Colonic mucosa (tissue), 4 donors: ENCODE measurements at regions not wholly inside any gene's neighbourhood (a gene's known extent, or its start where the extent isn't known, plus 50 kb on each side); places are given as distances from the start of the nearest gene placed in this dataset.

ENCODE experiments used
- DNase-seq: peaks from one replicate; pipeline ENCODE4 v3.0.0-alpha.2; 2020
- H3K27ac ChIP-seq: fragments of 200-600 bp; one replicate; pipeline ENCODE4 v1.8.0; 2021
- H3K27me3 ChIP-seq: fragments of 200-600 bp; one replicate; pipeline ENCODE4 v1.8.0; 2021
- H3K36me3 ChIP-seq: fragments of 200-600 bp; one replicate; pipeline ENCODE4 v1.8.0; 2021
- H3K4me1 ChIP-seq: fragments of 200-600 bp; one replicate; pipeline ENCODE4 v1.8.0; 2021; ENCODE audit warnings: mild to moderate bottlenecking
- H3K4me3 ChIP-seq: fragments of 200-600 bp; one replicate; pipeline ENCODE4 v1.8.0; 2021
- H3K9ac ChIP-seq, 2 donors: one replicate each; pipeline ENCODE4 v1.7.0; 2013; ENCODE audit warnings: control low read depth in 2 of 2, low read depth in 2 of 2, low read length in 2 of 2
- H3K9me3 ChIP-seq: fragments of 200-600 bp; one replicate; pipeline ENCODE4 v1.8.0; 2021
- intact Hi-C: fragments of 100-400 bp; cut with DNase I; formaldehyde crosslinking; loops from one replicate; pipeline ENCODE4 v1.14.1; 2022
- TF ChIP-seq, protein P1 (sequence below): fragments of 200-600 bp; IDR thresholded peaks from one replicate; pipeline ENCODE4 v1.8.0; 2022; ENCODE audit warnings: antibody characterized with exemption, mild to moderate bottlenecking
- donor health status: healthy.
- donor health status: DM: no; HTN: no; CAD: no.
- donor health status: DM: no; HTN: no; CAD: no.

- Histone ChIP-seq H3K27me3 (no peaks in the 10 kb centered on the region), H3K4me1 (no peaks in the 10 kb centered on the region), H3K27ac (no peak overlapping the region), H3K9ac (no peak overlapping the region), H3K36me3 (no peaks in the 10 kb centered on the region), H3K4me3 (no peak overlapping the region), H3K9me3 (no peaks in the 10 kb centered on the region)
- intact Hi-C loops: no loop called here
- TF ChIP-seq, protein P1, sequence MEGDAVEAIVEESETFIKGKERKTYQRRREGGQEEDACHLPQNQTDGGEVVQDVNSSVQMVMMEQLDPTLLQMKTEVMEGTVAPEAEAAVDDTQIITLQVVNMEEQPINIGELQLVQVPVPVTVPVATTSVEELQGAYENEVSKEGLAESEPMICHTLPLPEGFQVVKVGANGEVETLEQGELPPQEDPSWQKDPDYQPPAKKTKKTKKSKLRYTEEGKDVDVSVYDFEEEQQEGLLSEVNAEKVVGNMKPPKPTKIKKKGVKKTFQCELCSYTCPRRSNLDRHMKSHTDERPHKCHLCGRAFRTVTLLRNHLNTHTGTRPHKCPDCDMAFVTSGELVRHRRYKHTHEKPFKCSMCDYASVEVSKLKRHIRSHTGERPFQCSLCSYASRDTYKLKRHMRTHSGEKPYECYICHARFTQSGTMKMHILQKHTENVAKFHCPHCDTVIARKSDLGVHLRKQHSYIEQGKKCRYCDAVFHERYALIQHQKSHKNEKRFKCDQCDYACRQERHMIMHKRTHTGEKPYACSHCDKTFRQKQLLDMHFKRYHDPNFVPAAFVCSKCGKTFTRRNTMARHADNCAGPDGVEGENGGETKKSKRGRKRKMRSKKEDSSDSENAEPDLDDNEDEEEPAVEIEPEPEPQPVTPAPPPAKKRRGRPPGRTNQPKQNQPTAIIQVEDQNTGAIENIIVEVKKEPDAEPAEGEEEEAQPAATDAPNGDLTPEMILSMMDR: no peak
- no peak for DNase-seq
These were observed 210.0 kb upstream of the CDH5 start for GRCh38 chr16:66156538-66156937.

DNA sequence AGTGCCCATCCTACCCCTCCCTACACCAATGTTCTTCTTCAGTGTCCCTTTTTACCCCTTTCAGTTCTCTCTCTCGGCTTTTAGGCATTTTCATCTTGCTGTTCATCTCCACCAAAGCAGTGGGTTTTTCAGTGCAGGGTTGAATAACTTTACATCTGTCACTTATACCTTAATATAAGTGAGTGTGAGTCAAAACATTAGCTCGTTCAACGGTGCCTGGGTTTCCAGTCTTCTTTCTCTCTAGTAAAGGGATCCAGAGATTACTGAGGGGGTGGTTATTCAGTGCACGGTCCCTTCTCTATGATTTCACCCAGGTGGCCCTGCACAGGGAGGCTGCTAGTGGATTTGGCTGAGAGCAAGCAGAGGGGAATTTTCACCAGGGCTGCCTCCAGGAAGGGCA lies 210.6 kb upstream of the CDH5 start:
- no peaks in the 10 kb centered on the region for H3K36me3 ChIP-seq
- no peak overlapping the region for H3K4me3 ChIP-seq
- no peaks in the 10 kb centered on the region for H3K9me3 ChIP-seq
- H3K9ac ChIP-seq: no peak overlapping the region
- intact Hi-C loops: no loop called here
- no peaks in the 10 kb centered on the region for H3K27me3 ChIP-seq
- no peak overlapping the region for H3K27ac ChIP-seq
- DNase-seq: no peak
- no peaks in the 10 kb centered on the region for H3K4me1 ChIP-seq
- TF ChIP-seq, protein P1: no peak

GRCh38 chr16:66154801-66155200 lies 211.7 kb upstream of the CDH5 start:
- no peak for DNase-seq
- Histone ChIP-seq H3K36me3 (no peaks in the 10 kb centered on the region), H3K9me3 (no peaks in the 10 kb centered on the region), H3K4me3 (no peak overlapping the region), H3K27me3 (no peaks in the 10 kb centered on the region), H3K27ac (no peak overlapping the region), H3K9ac (no peak overlapping the region), H3K4me1 (no peaks in the 10 kb centered on the region)
- intact Hi-C loops: no loop called here
- TF ChIP-seq, protein P1: no peak

GRCh38 chr16:66152823-66153393 lies 213.6 kb upstream of the CDH5 start:
- TF ChIP-seq, protein P1: no peak
- Histone ChIP-seq H3K9me3 (no peaks in the 10 kb centered on the region), H3K27ac (no peak overlapping the region), H3K4me3 (no peak overlapping the region), H3K36me3 (no peaks in the 10 kb centered on the region), H3K9ac (no peak overlapping the region), H3K27me3 (no peaks in the 10 kb centered on the region), H3K4me1 (no peaks in the 10 kb centered on the region)
- DNase-seq: no peak
- intact Hi-C loops: no loop called here

DNA sequence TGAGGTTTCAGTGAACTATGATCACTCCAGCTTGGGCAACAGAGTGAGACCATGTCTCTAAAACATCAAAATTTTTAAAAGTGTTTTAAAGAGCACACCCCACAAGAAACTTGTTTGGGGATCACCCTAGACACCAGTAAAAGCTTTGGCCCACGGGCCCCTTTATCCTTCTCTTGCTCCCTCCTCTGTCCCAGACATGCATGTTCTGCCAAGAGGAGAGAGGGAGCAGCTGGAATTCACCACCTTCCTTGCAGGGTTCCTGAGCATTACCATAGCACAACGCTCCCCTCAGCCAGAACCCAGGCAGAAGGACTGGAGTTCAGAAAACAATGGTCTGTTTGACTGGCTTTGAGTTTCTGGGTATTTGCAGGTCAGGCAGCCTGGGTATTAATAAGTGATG lies 214.3 kb upstream of the CDH5 start:
- Histone ChIP-seq H3K4me1 (no peaks in the 10 kb centered on the region), H3K9me3 (no peaks in the 10 kb centered on the region), H3K36me3 (no peaks in the 10 kb centered on the region), H3K4me3 (no peak overlapping the region), H3K27ac (no peak overlapping the region), H3K9ac (no peak overlapping the region), H3K27me3 (no peaks in the 10 kb centered on the region)
- TF ChIP-seq, protein P1: no peak
- no peak for DNase-seq
- intact Hi-C loops: no loop called here
